ENCODE measurements at regions not wholly inside any gene's neighbourhood (a gene's known extent, or its start where the extent isn't known, plus 50 kb on each side); places are given as distances from the start of the nearest gene placed in this dataset.
"Not testable (repeated sequence)": the region's sequence is repeated elsewhere in the genome, so short reads cannot be mapped to it uniquely, and the experiment has no call there.

- DNase-seq = no peak
- intact Hi-C loops (cut with DNase I) = no loop called here
- Histone ChIP-seq H3K9me3 (no peaks in the 10 kb centered on the region), H3K4me1 (no peaks in the 10 kb centered on the region), H3K27me3 (no peaks in the 10 kb centered on the region), H3K4me3 (no peak overlapping the region), H3K27ac (no peak overlapping the region), H3K36me3 (no peaks in the 10 kb centered on the region)
- TF ChIP-seq, protein P1, sequence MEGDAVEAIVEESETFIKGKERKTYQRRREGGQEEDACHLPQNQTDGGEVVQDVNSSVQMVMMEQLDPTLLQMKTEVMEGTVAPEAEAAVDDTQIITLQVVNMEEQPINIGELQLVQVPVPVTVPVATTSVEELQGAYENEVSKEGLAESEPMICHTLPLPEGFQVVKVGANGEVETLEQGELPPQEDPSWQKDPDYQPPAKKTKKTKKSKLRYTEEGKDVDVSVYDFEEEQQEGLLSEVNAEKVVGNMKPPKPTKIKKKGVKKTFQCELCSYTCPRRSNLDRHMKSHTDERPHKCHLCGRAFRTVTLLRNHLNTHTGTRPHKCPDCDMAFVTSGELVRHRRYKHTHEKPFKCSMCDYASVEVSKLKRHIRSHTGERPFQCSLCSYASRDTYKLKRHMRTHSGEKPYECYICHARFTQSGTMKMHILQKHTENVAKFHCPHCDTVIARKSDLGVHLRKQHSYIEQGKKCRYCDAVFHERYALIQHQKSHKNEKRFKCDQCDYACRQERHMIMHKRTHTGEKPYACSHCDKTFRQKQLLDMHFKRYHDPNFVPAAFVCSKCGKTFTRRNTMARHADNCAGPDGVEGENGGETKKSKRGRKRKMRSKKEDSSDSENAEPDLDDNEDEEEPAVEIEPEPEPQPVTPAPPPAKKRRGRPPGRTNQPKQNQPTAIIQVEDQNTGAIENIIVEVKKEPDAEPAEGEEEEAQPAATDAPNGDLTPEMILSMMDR (IDR thresholded peaks at IDR 0.05) = no peak
- TF ChIP-seq EP300 (IDR thresholded peaks at IDR 0.05) (no peak), POLR2A (IDR thresholded peaks at IDR 0.05) (no peak), POLR2AphosphoS5 (IDR thresholded peaks at IDR 0.05) (no peak)
- 86 to 89% methylated on average over 11 of the region's 11 CpGs for WGBS, 2 donors
Observed at GRCh38 chr11:71091506-71092265, 160.7 kb downstream of the SHANK2 start.

- Histone ChIP-seq H3K9me3 (no peaks in the 10 kb centered on the region), H3K36me3 (no peaks in the 10 kb centered on the region), H3K4me1 (no peaks in the 10 kb centered on the region), H3K27me3 (no peaks in the 10 kb centered on the region), H3K27ac (no peak overlapping the region), H3K4me3 (no peak overlapping the region)
- WGBS, 2 donors = 80 to 87% methylated on average over 11 of the region's 11 CpGs
- DNase-seq = no peak
- intact Hi-C loops (cut with DNase I) = no loop called here
- TF ChIP-seq, protein P1 (IDR thresholded peaks at IDR 0.05) = no peak
- TF ChIP-seq POLR2A (IDR thresholded peaks at IDR 0.05) = no peak
- TF ChIP-seq POLR2AphosphoS5 (IDR thresholded peaks at IDR 0.05) = no peak
- TF ChIP-seq EP300 (IDR thresholded peaks at IDR 0.05) = no peak
Observed at GRCh38 chr11:71089571-71089970, 162.8 kb downstream of the SHANK2 start.

GRCh38 chr11:71088314-71089215 lies 163.8 kb downstream of the SHANK2 start:
- DNase-seq; H3K4me3 ChIP-seq; H3K36me3 ChIP-seq; intact Hi-C loops (cut with DNase I); H3K4me1 ChIP-seq; H3K27me3 ChIP-seq; H3K9me3 ChIP-seq; H3K27ac ChIP-seq: not testable (repeated sequence)
- 84 to 89% methylated on average over 20 of the region's 20 CpGs for WGBS, 2 donors

GRCh38 chr11:71086687-71087258 lies 165.6 kb downstream of the SHANK2 start:
- intact Hi-C loops (cut with DNase I) = no loop called here
- no peaks in the 10 kb centered on the region for H3K4me1 ChIP-seq
- no peak for DNase-seq
- no peaks in the 10 kb centered on the region for H3K36me3 ChIP-seq
- H3K27ac ChIP-seq = no peak overlapping the region
- WGBS, 2 donors = 72 to 73% methylated on average over 14 of the region's 14 CpGs
- H3K4me3 ChIP-seq = no peak overlapping the region
- H3K27me3 ChIP-seq = no peaks in the 10 kb centered on the region
- TF ChIP-seq POLR2AphosphoS5 (IDR thresholded peaks at IDR 0.05) (no peak), EP300 (IDR thresholded peaks at IDR 0.05) (no peak), POLR2A (IDR thresholded peaks at IDR 0.05) (no peak)
- TF ChIP-seq, protein P1 (IDR thresholded peaks at IDR 0.05) = peak in 2 of 4 experiments; percentile 24 to 36
- no peaks in the 10 kb centered on the region for H3K9me3 ChIP-seq

All from sigmoid colon (tissue), 6 donors.